CD1c-positive myeloid dendritic cell (primary cell): ENCODE measurements at regions not wholly inside any gene's neighbourhood (a gene's known extent, or its start where the extent isn't known, plus 50 kb on each side); places are given as distances from the start of the nearest gene placed in this dataset.

Experiments used
- DNase-seq: peaks from one replicate; pipeline ENCODE4 v3.0.0-alpha.2; 2016; ENCODE audit errors: extremely low spot score

- DNase-seq = no peak
These were observed 480.5 kb upstream of the FSTL5 start for GRCh38 chr4:162644346-162644745.

- DNase-seq = no peak
These were observed 476.4 kb upstream of the FSTL5 start for GRCh38 chr4:162640152-162640551.

- no peak for DNase-seq
These were observed 470.6 kb upstream of the FSTL5 start for GRCh38 chr4:162634390-162634789.

- no peak for DNase-seq
These were observed 458.9 kb upstream of the FSTL5 start for GRCh38 chr4:162622664-162623063.

- DNase-seq = no peak
These were observed 446.3 kb upstream of the FSTL5 start for GRCh38 chr4:162610116-162610515.

GRCh38 chr4:162586266-162586665 lies 422.5 kb upstream of the FSTL5 start:
- no peak for DNase-seq

- DNase-seq = no peak
These were observed 418.4 kb upstream of the FSTL5 start for GRCh38 chr4:162582180-162582579.

GRCh38 chr4:162565730-162566129 lies 401.9 kb upstream of the FSTL5 start:
- no peak for DNase-seq

GRCh38 chr4:162560073-162560472 lies 396.3 kb upstream of the FSTL5 start:
- no peak for DNase-seq

GRCh38 chr4:162557516-162558106 lies 393.8 kb upstream of the FSTL5 start:
- no peak for DNase-seq

GRCh38 chr4:162535121-162535520 lies 371.3 kb upstream of the FSTL5 start:
- no peak for DNase-seq

GRCh38 chr4:162523171-162523570 lies 359.4 kb upstream of the FSTL5 start:
- DNase-seq = no peak

- no peak for DNase-seq
These were observed 358.9 kb upstream of the FSTL5 start for GRCh38 chr4:162522724-162523123.

GRCh38 chr4:162510937-162511336 lies 347.1 kb upstream of the FSTL5 start:
- no peak for DNase-seq

- no peak for DNase-seq
These were observed 346.3 kb upstream of the FSTL5 start for GRCh38 chr4:162510115-162510514.

- no peak for DNase-seq
These were observed 345.5 kb upstream of the FSTL5 start for GRCh38 chr4:162509333-162509732.

GRCh38 chr4:162506253-162506652 lies 342.5 kb upstream of the FSTL5 start:
- no peak for DNase-seq

- DNase-seq = no peak
These were observed 340.1 kb upstream of the FSTL5 start for GRCh38 chr4:162503868-162504267.

GRCh38 chr4:162502109-162502508 lies 338.3 kb upstream of the FSTL5 start:
- DNase-seq = no peak

- no peak for DNase-seq
These were observed 335.7 kb upstream of the FSTL5 start for GRCh38 chr4:162499478-162499877.

- DNase-seq = no peak
These were observed 334.4 kb upstream of the FSTL5 start for GRCh38 chr4:162498168-162498567.

GRCh38 chr4:162497564-162498167 lies 333.9 kb upstream of the FSTL5 start:
- peak; percentile 77 for DNase-seq

- DNase-seq = no peak
These were observed 331.1 kb upstream of the FSTL5 start for GRCh38 chr4:162494935-162495334.

- DNase-seq = no peak
These were observed 321.7 kb upstream of the FSTL5 start for GRCh38 chr4:162485486-162485885.
